Progenitor cell of endocrine pancreas (in vitro differentiated cells): ENCODE measurements at regions not wholly inside any gene's neighbourhood (a gene's known extent, or its start where the extent isn't known, plus 50 kb on each side); places are given as distances from the start of the nearest gene placed in this dataset.

Experiments used
- DNase-seq: peaks from one replicate; pipeline ENCODE4 v3.0.0; 2021; ENCODE audit warnings: low spot score; ENCODE audit not compliant: unreplicated experiment
- H3K27ac Mint-ChIP-seq: 2 replicates; pipeline ENCODE4 v1.8.0; 2021; ENCODE audit warnings: mild to moderate bottlenecking, moderate library complexity, mixed read lengths
- H3K27me3 Mint-ChIP-seq: 2 replicates; pipeline ENCODE4 v1.8.0; 2021; ENCODE audit warnings: mixed read lengths
- H3K36me3 Mint-ChIP-seq: 2 replicates; pipeline ENCODE4 v1.8.0; 2022; ENCODE audit warnings: mixed read lengths; ENCODE audit not compliant: insufficient read depth
- H3K4me1 Mint-ChIP-seq: 2 replicates; pipeline ENCODE4 v1.8.0; 2021; ENCODE audit warnings: low read depth, mixed read lengths
- H3K4me3 Mint-ChIP-seq: 2 replicates; pipeline ENCODE4 v1.8.0; 2021; ENCODE audit warnings: low read depth, mild to moderate bottlenecking, moderate library complexity, mixed read lengths
- H3K9me3 Mint-ChIP-seq: 2 replicates; pipeline ENCODE4 v1.8.0; 2021; ENCODE audit warnings: low read depth, mixed read lengths
- TF ChIP-seq, protein P1 (sequence below): fragments of 200-600 bp; sonication (generic); IDR thresholded peaks from one replicate; pipeline ENCODE4 v1.5.0; 2021; ENCODE audit warnings: antibody characterized with exemption, mild to moderate bottlenecking; ENCODE audit not compliant: unreplicated experiment

DNA sequence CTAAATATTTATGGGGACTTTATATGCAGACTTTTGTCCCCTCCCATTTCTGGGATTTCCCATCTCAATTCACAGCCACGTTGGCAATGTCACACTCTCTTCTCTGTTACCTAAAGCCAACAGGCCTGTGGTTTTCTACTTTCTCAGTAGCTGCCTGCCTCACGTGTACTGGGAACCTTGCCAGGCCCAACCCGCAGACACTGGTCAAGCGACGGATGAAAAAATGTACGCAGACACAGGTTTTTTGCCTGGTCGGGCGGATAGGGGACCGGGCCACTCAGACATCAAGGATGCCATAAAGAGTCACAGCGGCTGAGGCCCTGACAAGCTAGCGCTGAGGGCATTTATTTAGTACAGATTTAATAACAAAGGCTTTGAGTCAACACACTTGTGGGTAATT lies 204.4 kb upstream of the DPP6 start:
- no peaks in the 10 kb centered on the region for H3K27me3 Mint-ChIP-seq
- H3K9me3 Mint-ChIP-seq: peaks cover 69% of the 10 kb centered on the region
- TF ChIP-seq, protein P1, sequence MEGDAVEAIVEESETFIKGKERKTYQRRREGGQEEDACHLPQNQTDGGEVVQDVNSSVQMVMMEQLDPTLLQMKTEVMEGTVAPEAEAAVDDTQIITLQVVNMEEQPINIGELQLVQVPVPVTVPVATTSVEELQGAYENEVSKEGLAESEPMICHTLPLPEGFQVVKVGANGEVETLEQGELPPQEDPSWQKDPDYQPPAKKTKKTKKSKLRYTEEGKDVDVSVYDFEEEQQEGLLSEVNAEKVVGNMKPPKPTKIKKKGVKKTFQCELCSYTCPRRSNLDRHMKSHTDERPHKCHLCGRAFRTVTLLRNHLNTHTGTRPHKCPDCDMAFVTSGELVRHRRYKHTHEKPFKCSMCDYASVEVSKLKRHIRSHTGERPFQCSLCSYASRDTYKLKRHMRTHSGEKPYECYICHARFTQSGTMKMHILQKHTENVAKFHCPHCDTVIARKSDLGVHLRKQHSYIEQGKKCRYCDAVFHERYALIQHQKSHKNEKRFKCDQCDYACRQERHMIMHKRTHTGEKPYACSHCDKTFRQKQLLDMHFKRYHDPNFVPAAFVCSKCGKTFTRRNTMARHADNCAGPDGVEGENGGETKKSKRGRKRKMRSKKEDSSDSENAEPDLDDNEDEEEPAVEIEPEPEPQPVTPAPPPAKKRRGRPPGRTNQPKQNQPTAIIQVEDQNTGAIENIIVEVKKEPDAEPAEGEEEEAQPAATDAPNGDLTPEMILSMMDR: no peak

DNA sequence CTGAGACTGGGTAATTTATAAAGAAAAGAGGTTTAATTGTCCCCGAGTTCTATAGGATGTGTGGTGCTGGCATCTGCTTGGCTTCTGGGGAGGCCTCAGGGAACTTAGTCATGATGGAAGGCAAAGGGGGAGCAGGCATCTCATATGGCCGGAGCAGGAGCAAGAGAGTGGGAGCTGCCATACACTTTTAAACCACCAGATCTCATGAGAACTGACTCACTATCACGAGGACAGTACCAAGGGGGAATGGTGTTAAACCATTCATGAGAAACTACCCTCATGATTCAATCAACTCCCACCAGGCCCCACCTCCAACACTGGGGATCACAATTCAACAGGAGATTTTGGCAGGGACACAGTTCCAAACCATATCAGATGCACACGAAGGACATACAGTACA lies 199.9 kb upstream of the DPP6 start:
- Mint-ChIP-seq H3K9me3 (peaks cover 64% of the 10 kb centered on the region), H3K4me3 (no peak overlapping the region), H3K27ac (no peak overlapping the region), H3K4me1 (no peaks in the 10 kb centered on the region), H3K27me3 (no peaks in the 10 kb centered on the region), H3K36me3 (no peaks in the 10 kb centered on the region)
- no peak for DNase-seq
- TF ChIP-seq, protein P1: no peak

More for the DNA sequence above, 204.4 kb upstream of the DPP6 start:
- H3K27ac Mint-ChIP-seq: no peak overlapping the region
- no peaks in the 10 kb centered on the region for H3K4me1 Mint-ChIP-seq
- peaks cover 2% of the 10 kb centered on the region for H3K36me3 Mint-ChIP-seq
- H3K4me3 Mint-ChIP-seq: no peak overlapping the region
- DNase-seq: no peak

DNA sequence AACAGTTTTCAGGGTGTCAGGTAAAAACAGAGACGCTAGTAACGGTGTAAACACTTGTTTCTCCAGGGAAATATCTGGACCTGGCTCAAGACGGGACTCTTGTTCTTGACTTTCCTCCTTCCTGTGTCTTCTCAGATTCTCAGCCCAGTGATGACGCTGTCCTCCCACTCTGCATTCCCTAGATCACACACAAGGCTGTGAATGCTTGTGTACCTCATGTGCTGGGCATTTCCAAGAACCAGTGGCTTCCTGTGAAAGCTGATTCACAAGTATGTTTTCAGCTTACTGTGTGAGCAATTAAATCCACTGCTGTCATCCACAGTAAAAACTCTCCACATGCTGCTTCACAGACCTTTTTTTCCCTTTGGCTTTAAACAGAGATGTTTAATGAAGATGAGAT lies 193.8 kb upstream of the DPP6 start:
- no peak for DNase-seq
- TF ChIP-seq, protein P1: no peak
- Mint-ChIP-seq H3K27me3 (no peaks in the 10 kb centered on the region), H3K36me3 (no peaks in the 10 kb centered on the region), H3K4me1 (no peaks in the 10 kb centered on the region), H3K27ac (no peak overlapping the region), H3K9me3 (peaks cover 55% of the 10 kb centered on the region), H3K4me3 (no peak overlapping the region)

DNA sequence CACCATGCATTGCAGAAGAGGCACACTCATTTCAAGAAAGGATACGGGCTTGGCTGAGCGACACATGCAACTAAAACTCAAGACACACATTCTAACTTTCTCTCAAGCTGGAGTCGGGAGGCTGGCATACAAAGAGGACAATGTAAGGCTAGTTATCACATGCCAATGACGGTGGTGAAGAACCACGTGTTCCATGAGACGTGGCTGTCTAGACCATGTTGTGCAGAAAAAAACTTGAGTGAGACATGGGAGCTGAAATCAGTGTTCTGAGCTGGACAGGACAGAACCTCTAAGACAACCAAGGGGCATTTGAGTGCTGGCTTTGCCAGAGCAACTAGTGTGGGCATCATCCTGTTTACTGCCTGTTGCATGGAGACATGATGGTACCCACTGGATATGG lies 193.0 kb upstream of the DPP6 start:
- H3K9me3 Mint-ChIP-seq: peaks cover 61% of the 10 kb centered on the region
- H3K4me1 Mint-ChIP-seq: no peaks in the 10 kb centered on the region
- no peaks in the 10 kb centered on the region for H3K27me3 Mint-ChIP-seq
- TF ChIP-seq, protein P1: no peak
- DNase-seq: no peak
- H3K4me3 Mint-ChIP-seq: no peak overlapping the region
- H3K27ac Mint-ChIP-seq: no peak overlapping the region
- no peaks in the 10 kb centered on the region for H3K36me3 Mint-ChIP-seq

DNA sequence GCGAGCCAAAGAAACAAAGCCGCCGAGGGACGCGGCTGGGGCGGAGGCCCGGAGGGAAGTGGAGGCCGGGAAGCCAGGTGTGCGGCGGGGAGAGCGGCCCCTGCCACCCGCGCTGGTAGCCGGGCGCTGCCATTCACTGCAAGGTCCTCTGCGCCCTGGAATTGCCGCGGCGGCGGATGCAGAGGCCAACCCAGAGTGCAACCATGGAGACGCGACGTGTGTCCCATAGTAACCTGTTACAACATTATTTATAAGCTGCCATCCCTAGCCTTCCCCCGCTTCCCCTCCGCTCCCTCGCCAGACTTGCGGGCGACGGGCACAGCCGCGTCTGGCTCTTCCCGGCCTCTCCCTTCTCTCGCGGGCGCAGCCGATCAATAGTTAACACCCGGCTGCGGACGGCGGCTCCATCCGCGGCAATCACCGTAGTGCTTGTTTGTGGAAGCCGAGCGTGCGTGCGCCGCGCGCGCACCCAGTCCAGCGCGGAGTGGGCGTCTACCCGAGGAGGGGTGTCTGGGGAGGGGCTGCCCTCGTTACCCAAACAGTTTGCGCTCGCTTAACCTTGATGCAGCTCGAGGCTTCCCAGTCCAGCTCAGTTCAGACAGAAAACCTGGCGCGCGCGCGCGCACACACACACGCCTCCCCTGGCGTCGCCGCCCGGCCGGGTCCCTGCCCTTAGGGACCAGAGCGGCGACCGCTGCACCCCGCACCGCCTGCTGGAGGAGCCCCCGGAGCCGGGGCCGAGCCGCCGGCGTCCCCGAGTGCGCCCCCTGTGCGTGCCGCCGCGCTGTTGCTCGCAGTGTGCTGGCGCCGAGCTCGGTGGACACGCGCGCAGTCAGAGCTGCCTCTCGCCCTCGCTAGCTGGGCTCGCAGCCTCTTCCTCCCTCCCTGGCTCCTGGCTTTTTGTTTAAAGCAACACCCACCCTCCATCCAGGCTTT lies 165.4 kb upstream of the DPP6 start:
- Mint-ChIP-seq H3K36me3 (peaks cover 1% of the 10 kb centered on the region), H3K4me3 (no peak overlapping the region), H3K9me3 (peaks cover 31% of the 10 kb centered on the region), H3K4me1 (no peaks in the 10 kb centered on the region), H3K27ac (no peak overlapping the region), H3K27me3 (no peaks in the 10 kb centered on the region)
- no peak for DNase-seq
- TF ChIP-seq, protein P1: no peak
